NCI-H2107 (cell line): ENCODE measurements at regions not wholly inside any gene's neighbourhood (a gene's known extent, or its start where the extent isn't known, plus 50 kb on each side); places are given as distances from the start of the nearest gene placed in this dataset.

Experiments
- DNase-seq: peaks from one replicate; lab custom pipeline; 2025; lab: John Stamatoyannopoulos, UW

- DNase-seq: no peak
These were observed 65.9 kb upstream of the MEOX2 start for GRCh38 chr7:15752377-15752776.

DNA sequence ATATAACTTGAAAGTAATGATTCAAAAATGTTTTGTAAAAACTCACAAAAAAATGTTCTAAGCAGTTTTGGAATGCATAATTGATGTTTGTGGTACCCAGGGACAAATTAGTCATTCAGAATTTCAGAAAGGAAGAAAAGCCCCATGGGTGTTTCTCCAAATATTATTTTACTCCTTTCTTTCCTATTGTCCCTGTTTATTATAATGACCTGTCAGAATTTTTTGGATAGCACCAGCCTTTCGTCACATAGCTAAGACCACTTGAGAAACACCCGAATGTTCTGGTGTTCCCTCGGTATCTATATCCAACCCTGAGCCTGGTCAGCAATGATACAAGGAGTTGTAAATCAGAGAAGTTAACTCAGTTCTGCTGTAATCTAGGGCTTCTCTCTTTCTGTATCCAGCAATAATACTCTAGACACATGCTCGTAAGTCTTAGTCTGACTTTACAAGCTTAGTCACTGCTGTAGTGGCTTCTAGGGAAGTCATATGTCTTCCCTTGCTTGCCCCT lies 64.8 kb upstream of the MEOX2 start:
- no peak for DNase-seq

- DNase-seq: no peak
These were observed 64.2 kb upstream of the MEOX2 start for GRCh38 chr7:15750727-15751126.

DNA sequence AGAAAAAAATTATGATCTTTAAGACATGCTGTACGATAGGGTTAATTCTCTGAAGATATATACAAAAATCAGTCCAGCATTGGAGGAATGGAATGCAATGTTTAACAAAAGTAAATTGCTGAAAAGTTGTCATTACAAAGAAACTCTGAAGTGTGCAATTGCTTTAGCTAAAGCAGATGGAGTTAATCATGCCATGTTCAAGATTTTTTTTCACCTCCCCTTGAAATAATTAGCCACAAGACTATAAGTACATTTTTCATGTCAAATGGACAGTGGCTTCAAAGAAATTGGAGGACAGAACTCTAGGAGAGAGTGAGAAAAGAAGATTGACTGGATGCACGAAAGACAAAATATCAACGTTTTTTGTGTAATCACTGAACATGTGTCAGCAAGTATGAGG lies 63.1 kb upstream of the MEOX2 start:
- DNase-seq: no peak

- no peak for DNase-seq
These were observed 61.2 kb upstream of the MEOX2 start for GRCh38 chr7:15747712-15748111.

GRCh38 chr7:15747301-15747700 lies 60.8 kb upstream of the MEOX2 start:
- DNase-seq: no peak

DNA sequence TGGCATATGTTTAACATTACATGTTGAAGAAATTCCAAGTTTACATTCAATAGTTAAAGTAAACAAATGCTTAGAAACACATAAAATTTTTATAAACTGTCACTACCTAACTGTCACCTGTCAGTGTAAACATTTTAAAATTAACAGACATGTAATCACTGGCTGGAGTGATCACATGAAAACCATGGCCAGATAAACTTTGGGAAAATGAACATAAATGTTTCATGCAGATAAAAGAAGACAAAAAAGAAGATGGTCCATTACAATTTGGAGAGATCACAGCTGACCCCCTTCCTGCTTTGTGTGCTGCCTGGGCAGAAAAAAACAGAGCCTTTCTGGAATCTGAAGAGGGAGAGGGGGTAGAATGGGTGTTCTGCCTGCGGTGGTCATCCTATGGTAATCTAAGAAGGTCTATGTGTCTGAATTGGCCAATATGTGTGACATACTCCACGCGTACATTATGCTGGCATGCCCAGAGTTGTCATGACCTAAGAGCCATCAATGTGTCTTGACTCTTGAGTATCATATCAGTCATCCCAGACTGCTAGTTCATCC lies 57.5 kb upstream of the MEOX2 start:
- DNase-seq: no peak

- DNase-seq: no peak
These were observed 51.1 kb upstream of the MEOX2 start for GRCh38 chr7:15737601-15738000.
